ENCODE measurements at regions not wholly inside any gene's neighbourhood (a gene's known extent, or its start where the extent isn't known, plus 50 kb on each side); places are given as distances from the start of the nearest gene placed in this dataset.

DNA sequence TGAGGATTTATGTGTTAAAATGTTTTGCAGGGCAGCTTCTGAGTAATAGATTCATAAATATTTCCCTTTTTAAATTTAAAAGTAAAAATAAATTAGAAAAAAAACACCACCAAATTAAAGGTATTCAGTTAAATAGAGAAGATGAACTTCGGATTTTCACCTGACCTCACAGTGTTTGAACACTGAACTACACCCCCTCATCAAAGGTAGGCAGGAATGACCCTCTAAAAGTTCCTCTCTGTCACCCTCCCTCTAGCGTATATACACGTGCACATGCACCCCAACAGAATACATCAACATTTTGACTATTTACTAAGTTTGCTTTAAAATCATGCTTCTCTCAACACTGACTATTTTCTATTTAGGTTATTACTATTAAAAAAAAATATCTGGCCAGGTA is 528.3 kb downstream of the QKI start:
- TF ChIP-seq ZNF274 (IDR thresholded peaks at IDR 0.05; ENCODE audit: low read depth, low read length) = no peak
- H3K4me3 ChIP-seq (ENCODE audit: low read length) = no peak overlapping the region

DNA sequence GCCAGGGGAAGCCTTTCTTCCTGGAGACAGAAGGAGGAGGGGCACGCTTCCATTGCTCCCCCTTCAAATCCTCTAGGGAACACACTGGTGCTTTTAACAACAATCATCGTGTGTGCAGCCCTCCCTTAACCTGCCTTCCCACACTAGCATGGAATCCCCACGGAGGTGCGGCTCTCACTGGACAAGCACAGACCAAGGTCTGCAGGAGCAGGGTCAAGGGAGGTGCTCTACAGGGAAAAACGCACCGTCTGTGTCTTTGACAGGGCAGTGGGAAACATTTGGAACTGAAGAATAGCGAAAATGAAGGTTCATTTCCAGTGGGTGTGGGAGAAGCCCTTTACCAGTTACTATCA is 527.1 kb downstream of the QKI start:
- no peak overlapping the region for H3K4me3 ChIP-seq (ENCODE audit: low read length)
- no peak for TF ChIP-seq ZNF274 (IDR thresholded peaks at IDR 0.05; ENCODE audit: low read depth, low read length)

DNA sequence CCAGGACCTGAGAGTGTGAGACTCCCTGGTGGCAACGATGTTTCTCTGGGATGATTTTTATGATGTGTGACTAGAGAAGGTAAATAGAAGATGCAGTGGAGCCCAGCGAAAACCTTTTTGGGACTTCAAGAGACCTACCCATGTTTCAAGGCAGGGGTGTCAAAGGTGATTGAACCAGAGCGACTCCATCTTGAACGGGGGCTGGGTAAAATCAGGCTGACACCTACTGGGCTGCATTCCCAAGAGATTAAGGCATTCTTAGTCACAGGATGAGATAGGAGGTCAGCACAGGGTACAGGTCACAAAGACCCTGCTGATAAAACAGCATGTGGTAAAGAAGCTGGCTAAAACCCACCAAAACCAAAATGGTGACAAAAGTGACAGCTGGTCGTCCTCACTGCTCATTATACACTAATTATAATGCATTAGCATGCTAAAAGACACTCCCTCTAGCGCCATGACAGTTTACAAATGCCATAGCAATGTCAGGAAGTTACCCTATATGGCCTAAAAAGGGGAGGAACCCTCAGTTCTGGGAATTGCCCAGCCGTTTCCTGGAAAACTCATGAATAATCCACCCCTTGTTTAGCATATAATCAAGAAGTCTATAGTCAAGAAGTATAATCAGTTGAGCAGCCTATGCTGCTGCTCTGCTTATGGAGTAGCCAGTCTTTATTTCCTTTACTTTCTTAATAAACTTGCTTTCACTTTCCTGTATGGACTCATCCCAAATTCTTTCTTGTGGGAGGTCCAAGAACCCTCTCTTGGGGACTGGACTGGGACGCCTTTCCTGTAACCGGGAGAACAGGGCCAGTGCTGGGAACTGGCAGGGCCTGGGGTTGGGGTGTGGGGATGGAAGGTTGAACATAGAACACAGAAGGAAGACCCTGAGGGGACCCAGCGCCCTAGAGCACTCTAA is 526.4 kb downstream of the QKI start:
- TF ChIP-seq ZNF274 (IDR thresholded peaks at IDR 0.05; ENCODE audit: low read depth, low read length) = no peak
- no peak overlapping the region for H3K4me3 ChIP-seq (ENCODE audit: low read length)

DNA sequence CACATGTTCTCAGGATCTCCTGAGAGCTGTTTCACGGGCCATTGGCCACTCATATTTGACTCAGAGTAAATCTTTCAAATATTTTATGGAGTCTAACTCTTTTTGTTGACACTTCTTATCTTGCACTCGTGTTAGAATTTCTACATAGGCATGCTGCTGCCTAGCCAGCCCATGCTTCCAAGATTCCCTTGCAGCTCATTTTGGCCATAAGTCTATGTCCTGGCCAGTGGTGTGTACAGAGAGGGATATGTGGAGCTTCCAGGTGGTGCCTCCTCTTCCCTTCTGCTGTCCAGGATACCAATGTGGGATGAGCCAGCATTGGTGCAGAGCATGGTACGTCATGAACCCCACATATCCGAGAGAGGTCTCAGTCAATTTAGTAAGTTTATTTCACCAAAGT is 522.6 kb downstream of the QKI start:
- no peak for TF ChIP-seq ZNF274 (IDR thresholded peaks at IDR 0.05; ENCODE audit: low read depth, low read length)
- H3K4me3 ChIP-seq (ENCODE audit: low read length) = no peak overlapping the region

DNA sequence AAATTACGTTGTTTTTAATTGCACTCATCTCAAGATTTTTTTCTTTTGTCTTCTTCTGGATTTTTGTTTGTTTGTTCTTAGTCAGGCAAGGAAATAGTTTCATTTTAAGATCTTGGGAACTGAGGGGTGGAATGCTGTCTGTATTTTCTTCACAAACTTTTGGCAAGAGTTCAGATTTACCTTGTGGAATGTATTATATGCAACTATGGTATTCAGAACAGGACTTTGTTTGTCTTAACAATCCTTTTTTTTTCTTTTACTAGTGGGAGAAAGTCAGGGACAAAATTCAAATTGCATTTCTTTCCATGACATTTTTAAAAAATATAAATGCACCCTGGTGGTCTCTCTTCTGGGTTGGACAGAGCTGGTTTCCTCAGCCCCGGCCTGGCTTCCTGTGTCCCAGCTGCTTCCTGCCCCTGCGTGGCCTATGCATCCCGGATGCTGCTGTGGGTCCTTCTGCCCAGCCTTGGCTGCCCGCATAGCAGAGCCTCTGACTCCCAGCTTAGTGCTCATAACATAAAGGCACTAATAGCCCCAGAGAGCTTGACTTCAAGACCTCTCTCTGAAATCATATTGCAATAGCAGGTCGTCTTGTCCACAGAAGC is 520.7 kb downstream of the QKI start:
- no peak overlapping the region for H3K4me3 ChIP-seq (ENCODE audit: low read length)
- no peak for TF ChIP-seq ZNF274 (IDR thresholded peaks at IDR 0.05; ENCODE audit: low read depth, low read length)

DNA sequence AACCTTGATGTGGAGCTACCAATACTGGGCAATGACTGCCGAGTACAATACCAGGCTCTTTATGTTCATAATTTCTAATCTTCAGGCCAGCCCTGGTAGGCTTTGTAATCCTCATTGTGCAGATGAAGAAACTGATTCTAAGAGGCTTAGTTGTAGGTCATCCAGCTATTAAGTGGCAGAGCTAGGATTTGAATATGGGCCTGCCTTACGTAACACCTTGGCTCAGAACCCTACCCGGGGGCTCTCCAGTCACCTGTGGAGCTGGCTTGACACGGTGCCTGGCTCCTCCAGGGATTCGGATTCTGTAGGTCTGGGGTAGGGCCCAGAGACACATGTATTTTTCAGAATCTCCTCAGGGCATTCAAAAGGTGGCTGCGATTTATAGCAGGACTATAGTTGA is 515.5 kb downstream of the QKI start:
- TF ChIP-seq ZNF274 (IDR thresholded peaks at IDR 0.05; ENCODE audit: low read depth, low read length) = no peak
- H3K4me3 ChIP-seq (ENCODE audit: low read length) = no peak overlapping the region

DNA sequence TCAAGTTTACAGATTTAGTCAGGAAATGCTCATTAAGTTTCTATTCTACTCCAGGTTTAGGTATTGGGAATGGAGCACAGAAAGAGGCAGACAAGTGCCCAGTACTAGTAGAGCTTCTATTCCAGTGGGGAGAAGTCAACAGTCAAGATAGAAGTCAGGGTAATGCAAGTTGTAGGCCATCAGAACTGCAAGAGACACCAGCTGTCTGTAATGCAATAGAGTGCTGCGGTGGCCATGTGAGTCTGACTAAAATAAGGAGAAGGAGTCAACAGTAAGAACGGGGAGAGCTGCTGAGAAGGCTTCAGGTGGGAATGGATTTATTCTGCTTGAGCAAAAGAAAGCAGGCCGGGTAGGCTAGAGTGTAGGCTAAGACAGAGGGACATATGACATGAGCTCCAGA is 515.0 kb downstream of the QKI start:
- no peak overlapping the region for H3K4me3 ChIP-seq (ENCODE audit: low read length)
- TF ChIP-seq ZNF274 (IDR thresholded peaks at IDR 0.05; ENCODE audit: low read depth, low read length) = no peak

DNA sequence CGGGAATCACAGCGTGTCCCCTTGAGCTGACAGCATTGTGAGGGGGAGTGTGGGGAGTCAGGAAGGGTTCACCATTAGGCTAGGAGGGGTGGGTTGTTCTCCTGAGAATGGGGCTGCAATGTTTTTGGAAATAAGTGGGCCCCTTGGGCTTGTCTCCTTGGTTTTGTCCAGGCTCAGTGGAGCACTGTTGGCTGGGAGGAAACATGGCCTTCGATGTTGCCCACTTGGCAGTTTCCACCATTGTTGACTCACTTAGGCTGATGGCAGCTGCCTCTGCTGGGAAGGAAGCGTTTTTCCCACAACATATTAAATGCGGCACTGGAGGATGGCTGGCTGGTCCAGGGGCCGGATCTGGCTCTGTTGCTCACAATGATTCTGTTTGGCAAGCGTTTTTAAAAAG is 512.1 kb downstream of the QKI start:
- H3K4me3 ChIP-seq (ENCODE audit: low read length) = no peak overlapping the region
- TF ChIP-seq ZNF274 (IDR thresholded peaks at IDR 0.05; ENCODE audit: low read depth, low read length) = no peak

DNA sequence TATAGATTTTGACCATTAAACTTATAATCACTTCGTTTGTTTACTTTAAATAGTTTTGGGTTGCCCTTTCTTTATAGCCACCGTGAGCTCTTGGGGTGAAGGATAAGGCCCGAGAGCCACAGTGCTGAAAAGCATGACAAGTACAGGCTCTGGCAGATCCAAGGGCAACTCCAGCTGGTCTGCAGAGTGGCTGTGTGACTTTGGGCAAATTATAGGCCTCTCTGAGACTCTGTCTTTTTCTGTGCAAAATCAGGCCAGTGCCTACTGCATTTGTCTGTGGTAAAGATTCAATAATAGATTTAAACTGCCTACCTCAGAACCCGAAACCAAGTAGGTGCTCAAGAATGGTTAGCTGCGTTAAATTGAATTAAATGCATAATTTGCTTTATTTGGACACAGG is 511.3 kb downstream of the QKI start:
- TF ChIP-seq ZNF274 (IDR thresholded peaks at IDR 0.05; ENCODE audit: low read depth, low read length) = no peak
- H3K4me3 ChIP-seq (ENCODE audit: low read length) = no peak overlapping the region

DNA sequence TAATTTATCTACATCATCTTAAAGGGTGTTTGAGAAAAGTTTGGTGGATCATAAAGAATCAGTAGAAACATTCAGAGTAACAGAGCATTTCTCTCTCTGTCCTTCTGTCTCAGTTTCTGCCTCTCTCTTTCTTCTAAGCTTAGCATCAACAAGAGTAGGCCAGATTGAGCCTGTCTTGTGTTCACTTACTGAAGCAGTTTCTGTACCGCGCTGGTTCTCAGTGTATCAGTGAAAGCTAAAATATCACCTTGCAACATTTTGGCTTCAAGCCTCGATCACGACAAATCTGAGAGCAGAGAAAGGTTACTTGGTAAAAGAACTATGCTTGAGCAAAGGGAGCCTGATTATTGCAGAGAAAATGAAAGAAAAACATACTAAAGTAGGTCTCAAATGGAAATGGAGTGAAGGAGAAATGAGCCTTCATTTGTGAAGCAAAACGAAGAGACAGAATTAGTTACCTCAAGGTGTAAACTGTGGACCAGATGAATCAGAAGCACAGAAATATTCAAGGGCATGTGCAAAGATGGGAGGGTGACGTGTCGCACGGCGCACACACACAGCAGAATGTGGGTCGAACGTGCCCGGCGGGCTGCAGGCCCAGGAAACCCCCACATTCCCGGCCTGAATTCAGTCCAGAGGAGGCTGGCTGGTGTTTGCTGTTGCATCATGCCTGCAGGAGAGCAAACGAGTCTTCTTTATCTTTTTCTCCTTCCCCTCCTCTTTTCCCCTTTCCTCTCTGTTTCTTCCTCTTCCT is 509.3 kb downstream of the QKI start:
- no peak overlapping the region for H3K4me3 ChIP-seq (ENCODE audit: low read length)
- TF ChIP-seq ZNF274 (IDR thresholded peaks at IDR 0.05; ENCODE audit: low read depth, low read length) = no peak

DNA sequence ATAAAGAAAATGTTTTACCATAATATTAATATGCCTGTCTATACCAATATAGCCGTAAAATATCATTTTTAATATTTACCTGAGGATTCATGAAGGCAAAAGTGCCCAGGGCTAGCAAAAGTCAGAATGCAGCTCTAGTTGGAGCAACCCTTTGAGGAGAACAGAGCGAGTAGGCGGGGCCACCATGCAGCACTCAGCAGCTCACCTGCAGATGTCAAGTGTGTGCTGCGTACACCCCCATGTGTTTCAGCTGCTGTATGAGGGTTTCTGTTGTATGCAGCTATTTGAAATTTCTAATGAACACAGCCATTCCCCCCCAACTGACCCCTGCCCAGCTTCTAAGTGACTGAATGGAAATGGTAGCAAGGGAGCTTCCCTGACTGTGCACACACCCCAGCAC is 508.0 kb downstream of the QKI start:
- TF ChIP-seq ZNF274 (IDR thresholded peaks at IDR 0.05; ENCODE audit: low read depth, low read length) = no peak
- H3K4me3 ChIP-seq (ENCODE audit: low read length) = no peak overlapping the region

DNA sequence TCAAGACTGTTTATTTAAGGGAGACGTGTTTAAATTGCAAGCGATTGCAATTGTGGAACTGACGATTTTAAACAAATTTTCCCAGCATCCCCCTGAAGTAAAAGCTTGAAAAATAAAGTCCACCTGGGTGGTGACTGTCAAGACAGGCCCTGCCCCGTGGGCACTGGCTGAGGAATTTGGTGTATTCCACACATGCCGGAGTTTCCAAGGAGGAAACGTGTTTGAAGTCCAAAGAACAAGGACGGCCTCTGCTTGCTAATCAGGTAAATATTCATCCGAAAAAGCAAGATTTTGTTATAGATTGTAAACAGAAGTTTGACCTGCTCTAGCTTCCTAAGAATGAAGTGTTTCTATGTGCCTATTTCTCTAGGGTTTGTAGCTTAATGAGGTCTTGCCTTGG is 505.1 kb downstream of the QKI start:
- TF ChIP-seq ZNF274 (IDR thresholded peaks at IDR 0.05; ENCODE audit: low read depth, low read length) = no peak
- no peak overlapping the region for H3K4me3 ChIP-seq (ENCODE audit: low read length)

DNA sequence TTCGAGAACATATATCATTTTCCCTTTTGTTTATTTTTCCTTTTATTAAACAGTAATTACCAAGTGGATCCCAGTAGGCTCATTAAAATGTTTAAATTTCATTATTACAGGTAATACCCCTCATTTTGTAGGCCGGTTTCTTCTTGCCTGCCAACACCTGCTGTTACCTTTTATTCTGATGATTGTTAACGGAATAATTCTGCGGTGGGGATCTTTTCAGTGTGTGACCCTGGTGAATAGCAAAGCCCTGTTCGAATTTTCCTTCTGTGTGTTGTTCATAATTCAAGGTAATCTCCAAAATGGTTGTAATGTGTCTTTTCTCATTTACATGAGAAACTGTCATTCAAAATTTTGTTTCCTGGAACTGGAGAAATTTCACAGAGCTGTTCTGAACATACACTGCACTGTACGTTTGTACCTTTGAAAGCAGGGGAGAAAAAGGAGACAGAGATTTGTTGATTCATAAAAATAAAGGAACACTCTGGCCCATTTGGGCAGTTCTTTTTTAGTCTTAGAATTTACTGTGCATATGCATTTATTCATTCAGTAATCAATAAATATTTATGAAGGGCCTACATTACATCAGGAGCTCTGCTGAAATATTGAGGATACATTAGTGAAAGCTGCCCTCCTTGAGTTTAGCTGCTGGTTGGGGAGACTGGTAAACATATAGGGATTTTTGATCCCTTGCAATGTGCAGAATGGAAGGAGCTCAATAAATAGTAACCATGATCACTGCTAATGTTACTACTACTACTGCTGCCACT is 502.0 kb downstream of the QKI start:
- TF ChIP-seq ZNF274 (IDR thresholded peaks at IDR 0.05; ENCODE audit: low read depth, low read length) = no peak
- no peak overlapping the region for H3K4me3 ChIP-seq (ENCODE audit: low read length)

DNA sequence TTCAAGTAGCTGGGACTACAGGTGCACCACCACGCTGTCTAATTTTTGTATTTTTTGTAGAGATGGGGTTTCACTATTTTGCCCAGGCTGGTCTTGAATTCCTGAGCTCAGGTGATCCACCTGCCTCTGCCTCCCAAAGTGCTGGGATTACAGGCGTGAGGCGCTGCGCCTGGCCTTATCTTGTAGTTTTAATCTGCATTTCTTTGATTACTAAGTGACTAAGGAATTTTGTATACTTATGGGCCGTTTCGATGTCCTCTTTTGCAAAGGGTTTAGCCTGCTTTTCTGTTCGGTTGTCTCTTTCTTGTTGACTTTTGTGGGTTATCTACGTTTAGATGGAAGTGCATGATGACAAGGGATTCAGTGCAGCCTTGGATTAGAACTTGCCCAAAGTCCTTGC is 500.6 kb downstream of the QKI start:
- TF ChIP-seq ZNF274 (IDR thresholded peaks at IDR 0.05; ENCODE audit: low read depth, low read length) = no peak
- H3K4me3 ChIP-seq (ENCODE audit: low read length) = no peak overlapping the region
